Small intestine (tissue), 7 donors: ENCODE measurements at regions not wholly inside any gene's neighbourhood (a gene's known extent, or its start where the extent isn't known, plus 50 kb on each side); places are given as distances from the start of the nearest gene placed in this dataset.

Source experiments
- DNase-seq, 2 donors: peaks; one replicate each; pipeline versions ENCODE4 v3.0.0 to v3.0.0-alpha.2; 2013
- FAIRE-seq: peaks from 2 replicates; lab custom pipeline; 2012; peaks lifted over from hg19 to GRCh38; lab: Jason Lieb, UNC
- H3K27ac ChIP-seq, 3 donors: one replicate each; pipeline ENCODE4 v1.5.1; 2013; ENCODE audit warnings: low read length in 2 of 3, mild to moderate bottlenecking in 2 of 3, control low read depth in 1 of 3, inconsistent platforms in 1 of 3, low read depth in 1 of 3, moderate library complexity in 1 of 3
- H3K27me3 ChIP-seq, 3 donors: one replicate each; pipeline ENCODE4 v1.6.1; 2013; ENCODE audit warnings: low read length in 3 of 3, inconsistent platforms in 1 of 3; ENCODE audit not compliant: control insufficient read depth in 3 of 3, insufficient read depth in 3 of 3
- H3K36me3 ChIP-seq, 3 donors: one replicate each; pipeline ENCODE4 v1.6.1; 2013; ENCODE audit warnings: low read length in 3 of 3, inconsistent platforms in 1 of 3, low read depth in 1 of 3, mild to moderate bottlenecking in 1 of 3, moderate library complexity in 1 of 3; ENCODE audit not compliant: control insufficient read depth in 3 of 3, insufficient read depth in 2 of 3
- H3K4me1 ChIP-seq, 3 donors: one replicate each; pipeline ENCODE4 v1.6.1; 2013; ENCODE audit warnings: low read length in 2 of 3, inconsistent platforms in 1 of 3, low read depth in 1 of 3, mild to moderate bottlenecking in 1 of 3, moderate library complexity in 1 of 3; ENCODE audit not compliant: control insufficient read depth in 3 of 3, insufficient read depth in 2 of 3
- H3K4me3 ChIP-seq, 3 donors: one replicate each; pipeline ENCODE4 v1.5.1; 2013; ENCODE audit warnings: low read length in 3 of 3, control low read depth in 1 of 3, inconsistent platforms in 1 of 3, low read depth in 1 of 3, mild to moderate bottlenecking in 1 of 3, moderate library complexity in 1 of 3
- H3K9me3 ChIP-seq, 2 donors: one replicate each; pipeline ENCODE4 v1.6.1; 2013; ENCODE audit warnings: low read depth in 1 of 2, low read length in 1 of 2; ENCODE audit not compliant: control insufficient read depth in 2 of 2, insufficient read depth in 1 of 2
- WGBS, 3 donors: extraction: QIAGEN DNeasy Blood & Tissue Kit; methylation state at CpG; one replicate each; pipeline ENCODE4 v1.1.7; 2013; 5-methylcytosine and 5-hydroxymethylcytosine counted together
- donor health status: healthy with polysubstance abuse.
- donor health status: control.
- donor health status: control.
- donor health status: Bipolar disorder and iron deficiency.
- donor health status: healthy.

- H3K9me3 ChIP-seq = no peaks in the 10 kb centered on the region
- no peak for FAIRE-seq
- no peaks in the 10 kb centered on the region for H3K27me3 ChIP-seq
- DNase-seq = no peak
- 56 to 87% (median 83%) methylated on average over 1 of the region's 1 CpG for WGBS, 3 donors
- H3K4me3 ChIP-seq = no peak overlapping the region
- no peak overlapping the region for H3K27ac ChIP-seq
- H3K36me3 ChIP-seq = no peaks in the 10 kb centered on the region
- no peaks in the 10 kb centered on the region for H3K4me1 ChIP-seq
Observed at GRCh38 chr4:115294717-115295116, 181.3 kb upstream of the NDST4 start.

GRCh38 chr4:115293093-115293462 is 179.7 kb upstream of the NDST4 start:
- no peak overlapping the region for H3K4me3 ChIP-seq
- WGBS, 3 donors = 84 to 89% (median 86%) methylated on average over 1 of the region's 1 CpG
- no peaks in the 10 kb centered on the region for H3K4me1 ChIP-seq
- FAIRE-seq = no peak
- H3K9me3 ChIP-seq = no peaks in the 10 kb centered on the region
- no peak overlapping the region for H3K27ac ChIP-seq
- H3K36me3 ChIP-seq = no peaks in the 10 kb centered on the region
- H3K27me3 ChIP-seq = no peaks in the 10 kb centered on the region
- no peak for DNase-seq

- Histone ChIP-seq H3K36me3 (no peaks in the 10 kb centered on the region), H3K4me3 (no peak overlapping the region), H3K4me1 (no peaks in the 10 kb centered on the region), H3K9me3 (no peaks in the 10 kb centered on the region), H3K27me3 (no peaks in the 10 kb centered on the region), H3K27ac (no peak overlapping the region)
- DNase-seq (peak in 1 of 2 donors; percentile 2), FAIRE-seq (peak; percentile 64)
- WGBS, 3 donors = 23 to 40% (median 40%) methylated on average over 2 of the region's 2 CpGs
Observed at GRCh38 chr4:115292320-115293092, 179.1 kb upstream of the NDST4 start.

GRCh38 chr4:115287426-115287825 is 174.0 kb upstream of the NDST4 start:
- H3K9me3 ChIP-seq = no peaks in the 10 kb centered on the region
- H3K4me3 ChIP-seq = no peak overlapping the region
- no peak for DNase-seq
- no peaks in the 10 kb centered on the region for H3K36me3 ChIP-seq
- FAIRE-seq = no peak
- WGBS, 3 donors = 69 to 76% (median 75%) methylated on average over 1 of the region's 1 CpG
- H3K27me3 ChIP-seq = no peaks in the 10 kb centered on the region
- H3K4me1 ChIP-seq = no peaks in the 10 kb centered on the region
- H3K27ac ChIP-seq = no peak overlapping the region

GRCh38 chr4:115279330-115279729 is 165.9 kb upstream of the NDST4 start:
- no peak for DNase-seq
- WGBS, 3 donors = 49 to 69% (median 54%) methylated on average over 2 of the region's 2 CpGs

GRCh38 chr4:115278830-115279229 is 165.4 kb upstream of the NDST4 start:
- H3K27me3 ChIP-seq = no peaks in the 10 kb centered on the region
- no peak overlapping the region for H3K27ac ChIP-seq
- no peak for FAIRE-seq
- H3K9me3 ChIP-seq = no peaks in the 10 kb centered on the region
- no peak overlapping the region for H3K4me3 ChIP-seq
- DNase-seq = no peak
- no peaks in the 10 kb centered on the region for H3K36me3 ChIP-seq
- no peaks in the 10 kb centered on the region for H3K4me1 ChIP-seq
- WGBS, 3 donors = 81 to 92% (median 87%) methylated on average over 1 of the region's 1 CpG

More at GRCh38 chr4:115279330-115279729, 165.9 kb upstream of the NDST4 start:
- Histone ChIP-seq H3K4me1 (no peaks in the 10 kb centered on the region), H3K4me3 (no peak overlapping the region), H3K27ac (no peak overlapping the region), H3K27me3 (no peaks in the 10 kb centered on the region), H3K9me3 (no peaks in the 10 kb centered on the region), H3K36me3 (no peaks in the 10 kb centered on the region)
- no peak for FAIRE-seq

GRCh38 chr4:115275615-115276014 is 162.2 kb upstream of the NDST4 start:
- no peaks in the 10 kb centered on the region for H3K36me3 ChIP-seq
- 76 to 86% (median 80%) methylated on average over 2 of the region's 2 CpGs for WGBS, 3 donors
- no peaks in the 10 kb centered on the region for H3K27me3 ChIP-seq
- no peak overlapping the region for H3K27ac ChIP-seq
- H3K4me1 ChIP-seq = no peaks in the 10 kb centered on the region
- no peaks in the 10 kb centered on the region for H3K9me3 ChIP-seq
- DNase-seq (no peak), FAIRE-seq (no peak)
- no peak overlapping the region for H3K4me3 ChIP-seq

- no peaks in the 10 kb centered on the region for H3K36me3 ChIP-seq
- DNase-seq (no peak), FAIRE-seq (peak; percentile 89)
- no peaks in the 10 kb centered on the region for H3K4me1 ChIP-seq
- H3K27me3 ChIP-seq = no peaks in the 10 kb centered on the region
- H3K9me3 ChIP-seq = no peaks in the 10 kb centered on the region
- H3K27ac ChIP-seq = no peak overlapping the region
- H3K4me3 ChIP-seq = no peak overlapping the region
Observed at GRCh38 chr4:115274545-115274944, 161.1 kb upstream of the NDST4 start.

GRCh38 chr4:115272594-115272993 is 159.2 kb upstream of the NDST4 start:
- 82 to 87% (median 86%) methylated on average over 2 of the region's 2 CpGs for WGBS, 3 donors
- no peaks in the 10 kb centered on the region for H3K36me3 ChIP-seq

More at GRCh38 chr4:115272594-115272993, 159.2 kb upstream of the NDST4 start:
- FAIRE-seq = no peak
- DNase-seq = no peak
- Histone ChIP-seq H3K9me3 (no peaks in the 10 kb centered on the region), H3K4me1 (no peaks in the 10 kb centered on the region), H3K4me3 (no peak overlapping the region), H3K27me3 (no peaks in the 10 kb centered on the region), H3K27ac (no peak overlapping the region)
